Thyroid gland (tissue), 4 donors: ENCODE measurements at regions not wholly inside any gene's neighbourhood (a gene's known extent, or its start where the extent isn't known, plus 50 kb on each side); places are given as distances from the start of the nearest gene placed in this dataset.

Source experiments
- DNase-seq, 2 donors: peaks; one replicate each; pipeline ENCODE4 v3.0.0-alpha.2; 2019
- H3K27ac ChIP-seq, 3 donors: fragments of 200-600 bp; sonication (generic); 1 replicate in 2 of 3; 2 replicates in 1 of 3; pipeline ENCODE4 v1.5.1; 2016 to 2019; ENCODE audit warnings: mild to moderate bottlenecking in 1 of 3, moderate library complexity in 1 of 3
- H3K27me3 ChIP-seq: fragments of 200-600 bp; sonication (generic); one replicate; pipeline ENCODE4 v1.5.1; 2019
- H3K36me3 ChIP-seq, 2 donors: fragments of 200-600 bp; sonication (generic); one replicate each; pipeline ENCODE4 v1.5.1; 2016 to 2019
- H3K4me1 ChIP-seq, 2 donors: fragments of 200-600 bp; sonication (generic); one replicate each; pipeline ENCODE4 v1.5.1; 2017 to 2019
- H3K4me3 ChIP-seq, 3 donors: fragments of 200-600 bp; sonication (generic); replicated peaks in 1 of 3; 1 replicate in 2 of 3; 2 replicates in 1 of 3; pipeline ENCODE4 v1.5.1; 2016; ENCODE audit warnings: mild to moderate bottlenecking in 1 of 3
- H3K9me3 ChIP-seq: fragments of 200-600 bp; sonication (generic); one replicate; pipeline ENCODE4 v1.5.1; 2017
- CTCF ChIP-seq, 6 experiments: fragments of 200-600 bp in 3 of 6; fragments of 450-650 bp in 3 of 6; sonication (generic) in 3 of 6; IDR thresholded peaks; one replicate each; pipeline ENCODE4 v1.5.1; 2016 to 2019; ENCODE audit warnings: antibody characterized with exemption in 6 of 6, mild to moderate bottlenecking in 2 of 6, inconsistent platforms in 1 of 6, moderate library complexity in 1 of 6
- POLR2A ChIP-seq, 2 donors: fragments of 450-650 bp; IDR thresholded peaks; one replicate each; pipeline ENCODE4 v1.6.1; 2017; ENCODE audit warnings: antibody characterized with exemption in 2 of 2, mild to moderate bottlenecking in 2 of 2, moderate library complexity in 1 of 2
- WGBS, 2 donors: methylation state at CpG; one replicate each; pipeline ENCODE4 v1.1.5; 2017; 5-methylcytosine and 5-hydroxymethylcytosine counted together
- intact Hi-C: fragments of 100-400 bp; cut with DNase I; formaldehyde crosslinking; loops from one replicate; pipeline ENCODE4 v1.15.1; 2023

GRCh38 chr3:26989037-26989436, 366.5 kb downstream of the LRRC3B start:
- Histone ChIP-seq H3K36me3 (no peaks in the 10 kb centered on the region), H3K4me1 (peaks cover 0 to 14% of the 10 kb centered on the region in 2 donors), H3K9me3 (no peaks in the 10 kb centered on the region), H3K27ac (no peak overlapping the region), H3K27me3 (no peaks in the 10 kb centered on the region), H3K4me3 (no peak overlapping the region)
- WGBS, 2 donors, result 11 to 24% methylated on average over 1 of the region's 1 CpG
- TF ChIP-seq CTCF (IDR thresholded peaks at IDR 0.05) (no peak), POLR2A (IDR thresholded peaks at IDR 0.05) (no peak)
- peak in 1 of 2 donors; percentile 3 for DNase-seq
- intact Hi-C loops, result no loop called here

GRCh38 chr3:26997226-26997625, 372.0 kb downstream of the NEK10 start:
- H3K4me1 ChIP-seq, result no peaks in the 10 kb centered on the region
- H3K27ac ChIP-seq, result no peak overlapping the region
- H3K27me3 ChIP-seq, result no peaks in the 10 kb centered on the region
- 100% methylated on average over 1 of the region's 1 CpG for WGBS, 2 donors
- intact Hi-C loops, result no loop called here
- TF ChIP-seq POLR2A (IDR thresholded peaks at IDR 0.05), result no peak
- no peak overlapping the region for H3K4me3 ChIP-seq
- H3K9me3 ChIP-seq, result no peaks in the 10 kb centered on the region
- H3K36me3 ChIP-seq, result no peaks in the 10 kb centered on the region
- no peak for DNase-seq

- Histone ChIP-seq H3K27me3 (no peaks in the 10 kb centered on the region), H3K4me1 (no peaks in the 10 kb centered on the region), H3K27ac (no peak overlapping the region), H3K4me3 (no peak overlapping the region), H3K36me3 (no peaks in the 10 kb centered on the region), H3K9me3 (no peaks in the 10 kb centered on the region)
- TF ChIP-seq POLR2A (IDR thresholded peaks at IDR 0.05) (no peak), CTCF (IDR thresholded peaks at IDR 0.05) (no peak)
- no peak for DNase-seq
- 86 to 92% methylated on average over 1 of the region's 1 CpG for WGBS, 2 donors
- intact Hi-C loops, result no loop called here
Measured at GRCh38 chr3:27010834-27011233, 358.3 kb downstream of the NEK10 start.

GRCh38 chr3:27022096-27022761, 347.0 kb downstream of the NEK10 start:
- no peak for DNase-seq
- TF ChIP-seq POLR2A (IDR thresholded peaks at IDR 0.05) (no peak), CTCF (IDR thresholded peaks at IDR 0.05) (no peak)
- no peak overlapping the region for H3K27ac ChIP-seq
- H3K27me3 ChIP-seq, result no peaks in the 10 kb centered on the region
- intact Hi-C loops, result no loop called here
- H3K9me3 ChIP-seq, result no peaks in the 10 kb centered on the region
- no peaks in the 10 kb centered on the region for H3K36me3 ChIP-seq
- H3K4me3 ChIP-seq, result no peak overlapping the region
- 70 to 72% methylated on average over 5 of the region's 5 CpGs for WGBS, 2 donors
- H3K4me1 ChIP-seq, result no peaks in the 10 kb centered on the region

GRCh38 chr3:27024493-27024892, 344.7 kb downstream of the NEK10 start:
- WGBS, 2 donors, result 49 to 61% methylated on average over 1 of the region's 1 CpG

More at GRCh38 chr3:27024493-27024892, 344.7 kb downstream of the NEK10 start:
- Histone ChIP-seq H3K4me1 (no peaks in the 10 kb centered on the region), H3K27ac (no peak overlapping the region), H3K27me3 (no peaks in the 10 kb centered on the region), H3K9me3 (no peaks in the 10 kb centered on the region), H3K4me3 (no peak overlapping the region), H3K36me3 (no peaks in the 10 kb centered on the region)
- intact Hi-C loops, result no loop called here
- TF ChIP-seq POLR2A (IDR thresholded peaks at IDR 0.05) (no peak), CTCF (IDR thresholded peaks at IDR 0.05) (no peak)
- no peak for DNase-seq
